NOMO-1 treated with DMSO at 0.1 percent for 48 hours (cell line): ENCODE measurements at regions not wholly inside any gene's neighbourhood (a gene's known extent, or its start where the extent isn't known, plus 50 kb on each side); places are given as distances from the start of the nearest gene placed in this dataset.
A peak's percentile ranks its signal among the peaks of the same experiment; 100 is the strongest.

ENCODE experiments used
- DNase-seq: peaks from one replicate; lab custom pipeline; 2025; ENCODE audit not compliant: unreplicated experiment; lab: John Stamatoyannopoulos, UW

DNA sequence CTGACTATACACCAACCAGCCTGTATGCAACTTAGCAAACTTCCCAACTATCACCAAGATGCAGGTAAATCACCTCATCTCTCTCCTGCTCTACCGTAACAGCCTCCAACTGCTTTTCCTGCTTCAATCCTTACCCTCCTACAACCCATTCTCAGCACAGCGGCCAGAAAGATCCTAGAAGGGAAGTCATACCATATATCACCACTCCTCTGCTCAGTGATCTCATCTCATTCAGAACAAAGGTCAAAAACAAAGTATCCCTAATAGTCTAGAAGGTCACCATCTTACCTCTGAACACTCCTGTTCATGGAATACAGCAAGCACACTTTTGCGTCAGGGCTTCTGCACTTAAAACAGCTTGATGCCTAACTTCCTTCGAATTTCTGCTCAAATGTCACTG lies 62.2 kb upstream of the RNF38 start:
- no peak for DNase-seq

DNA sequence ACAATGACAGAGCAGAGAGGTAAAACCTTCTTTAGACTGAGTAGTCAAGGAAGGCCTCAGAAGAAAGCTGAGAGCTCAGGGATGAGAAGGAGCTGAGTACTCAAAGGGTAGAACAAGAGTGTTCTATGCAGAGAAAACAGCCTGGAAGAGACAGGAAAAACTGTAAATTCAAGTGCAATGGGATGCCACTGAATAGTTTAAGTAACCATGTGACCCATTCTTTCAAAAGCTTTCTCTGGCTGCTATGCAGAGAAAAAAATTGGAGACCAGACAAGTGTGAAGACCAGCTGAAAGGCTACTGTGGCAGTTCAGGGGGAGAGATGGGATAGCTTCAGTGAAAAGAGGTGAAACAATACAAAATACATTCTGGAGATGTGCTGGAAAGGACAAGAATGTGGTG lies 61.3 kb upstream of the RNF38 start:
- no peak for DNase-seq

DNA sequence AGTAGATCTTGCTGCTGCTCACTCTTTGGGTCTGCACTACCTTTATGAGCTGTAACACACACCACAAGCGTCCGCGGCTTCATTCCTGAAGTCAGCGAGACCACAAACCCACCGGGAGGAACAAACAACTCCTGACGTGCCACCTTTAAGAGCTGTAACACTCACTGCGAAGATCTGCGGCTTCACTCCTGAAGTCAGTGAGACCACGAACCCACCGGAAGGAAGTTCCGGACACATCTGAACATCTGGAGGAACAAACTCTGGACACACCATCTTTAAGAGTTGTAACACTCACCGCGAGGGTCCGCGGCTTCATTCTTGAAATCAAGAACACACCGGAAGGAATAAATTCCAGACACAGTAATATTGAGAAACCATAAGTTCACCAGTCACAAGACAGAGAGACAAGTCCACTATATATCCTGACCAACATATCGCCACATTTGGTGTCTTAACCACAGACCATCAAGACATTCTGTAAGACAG lies 58.4 kb upstream of the RNF38 start:
- peak; percentile 41 for DNase-seq

DNA sequence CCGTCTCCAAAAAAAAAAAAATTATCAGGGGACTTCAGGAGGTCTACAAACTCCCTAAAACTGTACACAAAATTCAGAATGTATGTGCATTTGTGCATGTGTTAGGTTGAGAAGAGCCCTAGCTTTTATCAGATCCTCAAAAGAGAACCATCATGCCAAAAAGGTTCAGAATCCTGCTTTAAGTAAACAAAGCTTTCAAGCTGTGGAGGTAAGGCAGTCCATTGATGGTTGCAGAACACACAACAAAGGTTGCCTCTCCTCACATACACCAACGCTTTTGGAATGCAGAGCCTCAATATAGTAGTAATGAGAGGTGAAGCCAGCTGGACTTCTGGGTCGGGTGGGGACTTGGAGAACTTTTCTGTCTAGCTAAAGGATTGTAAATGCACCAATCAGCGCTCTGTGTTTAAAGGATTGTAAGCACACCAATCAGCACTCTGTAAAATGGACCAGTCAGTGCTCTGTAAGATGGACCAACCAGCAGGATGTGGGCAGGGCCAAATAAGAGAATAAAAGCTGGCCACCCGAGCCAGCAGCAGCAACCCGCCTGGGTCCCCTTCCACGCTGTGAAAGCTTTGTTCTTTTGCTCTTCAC lies 57.9 kb upstream of the RNF38 start:
- no peak for DNase-seq

DNA sequence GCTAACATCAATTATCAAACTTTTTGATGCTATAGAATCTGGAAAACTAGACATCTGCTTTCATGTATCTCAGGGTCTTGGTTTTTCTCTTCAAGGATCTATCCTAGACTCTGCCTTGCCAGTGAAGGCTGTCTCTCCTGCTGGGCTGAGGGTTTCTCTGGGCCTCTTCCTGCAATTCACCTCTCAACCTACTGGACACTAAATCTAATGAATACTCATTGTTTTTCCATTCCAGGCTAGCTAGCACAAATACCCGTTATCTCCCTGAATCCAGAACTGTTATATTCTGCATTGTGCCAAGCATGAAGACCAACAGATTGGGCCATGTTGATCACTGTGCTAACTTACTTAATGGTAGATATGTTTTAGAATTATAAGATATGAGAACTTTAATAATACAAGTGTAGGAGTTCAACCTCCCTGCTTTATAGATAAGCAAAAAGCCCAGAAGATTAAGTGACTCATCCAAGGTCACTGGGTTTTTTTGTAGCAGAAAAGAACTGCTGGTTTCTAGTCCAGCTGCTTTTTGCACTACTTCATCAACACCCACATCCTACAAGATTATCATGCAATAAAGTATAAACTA lies 56.5 kb upstream of the RNF38 start:
- DNase-seq: no peak

DNA sequence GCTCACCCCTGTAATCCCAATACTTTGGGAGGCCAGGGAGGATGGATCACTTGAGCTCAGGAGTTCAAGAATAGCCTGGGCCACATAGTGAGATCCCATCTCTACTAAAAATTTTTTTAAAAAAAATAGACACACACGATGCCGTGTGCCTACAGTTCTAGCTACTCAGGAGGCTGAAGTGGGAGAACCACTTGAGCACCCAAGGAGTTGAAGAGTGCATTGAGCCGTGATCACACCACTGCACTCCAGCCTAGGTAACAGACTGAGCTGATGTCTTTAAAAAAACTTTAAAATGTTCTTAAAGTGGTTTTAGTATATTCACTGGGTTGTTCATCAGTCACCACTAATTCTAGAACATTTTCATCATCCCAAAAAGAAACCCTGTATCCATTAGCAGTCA lies 51.9 kb upstream of the RNF38 start:
- DNase-seq: no peak

DNA sequence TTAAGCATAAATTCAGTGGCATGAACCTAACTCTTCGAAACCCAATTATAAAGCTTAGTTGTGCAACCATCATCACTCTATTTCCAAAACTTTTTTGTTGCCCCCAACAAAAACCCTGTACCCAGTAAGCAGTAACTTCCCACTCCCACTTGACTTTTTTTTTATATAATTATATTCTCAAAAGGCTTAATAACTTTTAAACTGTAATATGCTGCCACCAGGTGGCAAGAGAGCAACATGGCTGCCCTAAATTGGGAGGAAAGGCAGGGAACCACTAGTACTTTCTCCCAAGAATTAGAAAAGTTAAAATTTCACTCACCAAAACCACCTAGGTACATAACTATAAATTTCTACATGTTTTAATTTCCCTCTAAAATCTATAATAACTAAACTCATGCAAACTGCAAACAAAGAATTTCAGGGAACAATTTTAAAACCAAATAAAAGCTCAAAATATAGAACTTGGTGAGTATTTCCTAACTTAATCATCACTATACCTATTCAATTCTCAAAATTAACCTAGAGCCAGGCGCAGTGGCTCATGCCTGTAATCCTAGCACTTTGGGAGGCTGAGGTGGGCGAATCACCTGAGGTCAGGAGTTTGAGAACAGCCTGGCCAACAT lies 50.2 kb upstream of the RNF38 start:
- DNase-seq: peak; percentile 8
